ENCODE measurements at regions not wholly inside any gene's neighbourhood (a gene's known extent, or its start where the extent isn't known, plus 50 kb on each side); places are given as distances from the start of the nearest gene placed in this dataset.

DNA sequence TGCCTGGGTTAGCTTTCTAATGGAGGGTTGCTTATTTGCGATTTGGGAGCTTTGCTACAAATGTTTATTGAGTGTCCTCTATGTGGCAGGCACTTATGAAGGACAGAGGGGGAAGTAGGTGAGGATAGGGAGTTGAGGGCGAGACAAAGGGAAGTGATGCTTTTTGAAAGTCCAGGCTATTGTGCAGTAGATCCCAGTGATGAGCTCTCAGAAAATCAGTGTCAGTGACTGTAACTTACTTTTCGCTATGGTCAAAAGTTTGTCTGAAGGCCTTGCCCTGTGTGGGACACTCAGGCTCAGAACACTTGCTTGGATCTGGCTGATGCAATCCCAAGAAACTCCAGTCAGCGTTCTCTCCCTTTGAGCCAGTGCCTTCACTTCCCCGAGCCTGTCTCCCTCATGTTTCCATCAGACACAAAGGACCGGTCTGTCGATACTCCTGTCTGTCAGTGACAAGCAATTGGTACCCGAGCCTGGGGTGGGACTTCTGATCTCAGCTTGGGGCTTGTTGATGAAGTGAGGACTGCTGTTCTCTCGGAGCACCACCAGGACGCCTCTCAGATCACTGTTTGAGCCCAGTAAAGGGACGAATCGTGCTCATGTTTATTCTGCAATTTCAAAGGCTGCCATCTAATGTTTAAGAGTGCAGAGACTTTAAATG, 63.1 kb upstream of the SORCS3 start:
- Histone ChIP-seq H3K27me3 (no peaks in the 10 kb centered on the region), H3K9me3 (no peaks in the 10 kb centered on the region), H3K4me3 (no peak overlapping the region), H3K27ac (no peak overlapping the region), H3K4me1 (no peaks in the 10 kb centered on the region), H3K36me3 (no peaks in the 10 kb centered on the region)
- DNase-seq: no peak
- intact Hi-C loops (cut with DNase I; ENCODE audit: low total_unique reads): no loop called here
- TF ChIP-seq, protein P1, sequence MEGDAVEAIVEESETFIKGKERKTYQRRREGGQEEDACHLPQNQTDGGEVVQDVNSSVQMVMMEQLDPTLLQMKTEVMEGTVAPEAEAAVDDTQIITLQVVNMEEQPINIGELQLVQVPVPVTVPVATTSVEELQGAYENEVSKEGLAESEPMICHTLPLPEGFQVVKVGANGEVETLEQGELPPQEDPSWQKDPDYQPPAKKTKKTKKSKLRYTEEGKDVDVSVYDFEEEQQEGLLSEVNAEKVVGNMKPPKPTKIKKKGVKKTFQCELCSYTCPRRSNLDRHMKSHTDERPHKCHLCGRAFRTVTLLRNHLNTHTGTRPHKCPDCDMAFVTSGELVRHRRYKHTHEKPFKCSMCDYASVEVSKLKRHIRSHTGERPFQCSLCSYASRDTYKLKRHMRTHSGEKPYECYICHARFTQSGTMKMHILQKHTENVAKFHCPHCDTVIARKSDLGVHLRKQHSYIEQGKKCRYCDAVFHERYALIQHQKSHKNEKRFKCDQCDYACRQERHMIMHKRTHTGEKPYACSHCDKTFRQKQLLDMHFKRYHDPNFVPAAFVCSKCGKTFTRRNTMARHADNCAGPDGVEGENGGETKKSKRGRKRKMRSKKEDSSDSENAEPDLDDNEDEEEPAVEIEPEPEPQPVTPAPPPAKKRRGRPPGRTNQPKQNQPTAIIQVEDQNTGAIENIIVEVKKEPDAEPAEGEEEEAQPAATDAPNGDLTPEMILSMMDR (IDR thresholded peaks at IDR 0.05): no peak
- TF ChIP-seq POLR2A (IDR thresholded peaks at IDR 0.05): no peak

DNA sequence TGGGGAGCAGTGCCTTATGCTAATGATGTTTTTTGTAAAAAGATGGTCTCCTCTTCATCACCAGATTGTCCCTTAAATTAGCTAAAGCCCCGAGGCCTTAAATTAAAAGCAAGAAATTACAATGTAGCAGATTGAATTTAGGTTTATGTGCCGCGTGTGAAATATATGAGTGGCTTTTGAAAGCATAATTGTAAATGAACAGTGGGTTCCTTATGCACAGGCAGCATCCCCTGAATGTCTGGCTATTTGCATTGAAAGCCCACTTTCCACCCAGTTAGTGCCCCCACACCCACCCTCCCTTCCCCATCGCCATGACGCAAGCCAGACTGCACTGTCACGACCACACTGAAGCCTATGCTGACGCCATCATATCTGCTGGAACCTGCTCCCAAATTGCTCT, 62.4 kb upstream of the SORCS3 start:
- TF ChIP-seq, protein P1 (IDR thresholded peaks at IDR 0.05): no peak
- no peak for TF ChIP-seq POLR2A (IDR thresholded peaks at IDR 0.05)
- no peak overlapping the region for H3K27ac ChIP-seq
- H3K27me3 ChIP-seq: no peaks in the 10 kb centered on the region
- H3K36me3 ChIP-seq: no peaks in the 10 kb centered on the region
- H3K4me3 ChIP-seq: no peak overlapping the region
- intact Hi-C loops (cut with DNase I; ENCODE audit: low total_unique reads): no loop called here
- no peak for DNase-seq
- no peaks in the 10 kb centered on the region for H3K4me1 ChIP-seq
- H3K9me3 ChIP-seq: no peaks in the 10 kb centered on the region

DNA sequence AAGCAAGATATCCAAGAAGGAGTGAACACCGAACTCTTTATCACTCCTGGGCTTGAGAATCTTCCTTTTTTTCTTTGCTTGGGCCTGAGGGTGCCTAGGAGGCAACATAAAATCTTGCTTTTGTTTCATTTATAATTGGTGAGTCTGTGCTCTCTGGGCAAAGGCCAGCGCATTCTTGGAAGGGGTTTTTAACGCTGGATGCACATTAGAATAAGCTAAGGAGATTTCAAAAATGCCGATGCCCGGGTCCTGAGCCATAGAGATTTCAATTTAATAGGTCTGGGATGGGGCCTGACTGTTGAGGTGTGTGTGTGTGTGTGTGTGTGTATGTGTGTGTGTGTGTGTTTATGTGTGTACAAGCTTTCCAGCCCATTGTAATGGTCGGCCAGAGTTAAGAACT, 62.0 kb upstream of the SORCS3 start:
- Histone ChIP-seq H3K27me3 (no peaks in the 10 kb centered on the region), H3K9me3 (no peaks in the 10 kb centered on the region), H3K4me3 (no peak overlapping the region), H3K4me1 (no peaks in the 10 kb centered on the region), H3K27ac (no peak overlapping the region), H3K36me3 (no peaks in the 10 kb centered on the region)
- TF ChIP-seq, protein P1 (IDR thresholded peaks at IDR 0.05): no peak
- no peak for TF ChIP-seq POLR2A (IDR thresholded peaks at IDR 0.05)
- DNase-seq: no peak
- intact Hi-C loops (cut with DNase I; ENCODE audit: low total_unique reads): no loop called here

DNA sequence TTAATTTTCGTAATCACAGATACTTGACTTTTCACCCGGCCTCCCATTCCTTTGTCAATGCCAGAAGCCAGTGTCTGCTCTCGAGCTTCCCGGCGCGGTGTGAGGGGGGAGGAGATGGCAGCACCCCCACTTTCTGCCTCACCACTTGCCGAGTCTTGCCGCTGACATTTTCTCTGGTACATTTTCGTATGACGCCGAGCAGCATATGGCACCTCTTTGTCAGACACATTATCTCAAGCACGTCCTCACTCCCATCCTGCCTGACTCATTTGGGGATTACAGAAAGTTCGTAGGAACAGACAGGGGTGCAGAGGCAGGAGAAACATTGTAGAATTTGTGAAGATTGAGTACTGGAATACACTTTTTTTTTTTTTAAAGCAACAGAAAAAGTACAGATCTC, 60.8 kb upstream of the SORCS3 start:
- no peak overlapping the region for H3K4me3 ChIP-seq
- TF ChIP-seq, protein P1 (IDR thresholded peaks at IDR 0.05): no peak
- no peak for TF ChIP-seq POLR2A (IDR thresholded peaks at IDR 0.05)
- H3K36me3 ChIP-seq: no peaks in the 10 kb centered on the region
- no peaks in the 10 kb centered on the region for H3K4me1 ChIP-seq
- intact Hi-C loops (cut with DNase I; ENCODE audit: low total_unique reads): no loop called here
- DNase-seq: no peak
- H3K9me3 ChIP-seq: no peaks in the 10 kb centered on the region
- no peaks in the 10 kb centered on the region for H3K27me3 ChIP-seq
- no peak overlapping the region for H3K27ac ChIP-seq

DNA sequence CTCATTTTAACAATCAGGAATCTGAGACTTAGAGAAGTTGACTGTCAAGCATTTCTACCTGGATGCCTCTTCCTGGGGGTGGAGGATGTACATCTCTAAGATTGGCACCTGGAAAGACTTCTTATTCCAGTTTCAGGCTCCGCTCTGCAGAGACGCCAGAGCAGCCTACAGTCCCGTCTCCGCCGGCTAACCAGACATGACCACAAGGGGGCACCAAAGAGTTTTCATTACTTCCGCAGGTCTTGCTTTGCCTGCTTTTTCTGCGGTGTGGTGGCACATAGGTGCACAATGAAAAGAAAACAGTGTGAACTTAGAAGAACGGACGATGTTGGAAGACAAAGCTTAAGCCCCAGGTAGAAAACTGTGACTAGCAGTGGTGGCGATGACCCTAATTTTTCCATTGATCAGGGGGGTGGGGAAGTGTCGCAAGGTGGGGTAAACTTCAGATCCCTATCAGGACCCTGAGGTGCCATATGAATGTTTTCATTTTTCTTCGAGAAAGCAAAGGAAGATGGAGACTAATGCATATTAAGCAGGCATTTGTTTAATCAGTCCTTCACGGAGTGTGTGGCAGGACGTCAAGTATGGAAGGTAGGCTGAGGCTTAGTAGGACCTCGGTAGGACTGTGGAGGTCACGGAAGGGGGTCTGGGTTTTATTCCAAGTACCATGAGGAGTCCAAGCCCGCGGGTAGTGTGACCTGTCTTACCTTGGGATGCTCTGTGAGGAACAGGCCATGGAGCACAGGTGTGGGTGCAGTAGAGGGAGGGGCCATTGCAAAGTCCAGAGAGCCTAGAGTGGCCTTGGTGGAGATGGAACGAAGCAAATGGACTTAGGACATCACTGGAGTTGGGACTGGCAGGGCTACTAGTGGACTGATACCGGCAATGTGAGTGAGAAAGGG, 60.1 kb upstream of the SORCS3 start:
- intact Hi-C loops (cut with DNase I; ENCODE audit: low total_unique reads): no loop called here
- no peaks in the 10 kb centered on the region for H3K27me3 ChIP-seq
- peak; percentile 62 to 67 for DNase-seq
- H3K4me1 ChIP-seq: no peaks in the 10 kb centered on the region
- no peak overlapping the region for H3K4me3 ChIP-seq
- no peaks in the 10 kb centered on the region for H3K36me3 ChIP-seq
- H3K9me3 ChIP-seq: no peaks in the 10 kb centered on the region
- no peak overlapping the region for H3K27ac ChIP-seq
- TF ChIP-seq, protein P1 (IDR thresholded peaks at IDR 0.05): peak; percentile 52 to 76 (median 65)
- no peak for TF ChIP-seq POLR2A (IDR thresholded peaks at IDR 0.05)
